Esophagus squamous epithelium (tissue), 4 donors: ENCODE measurements at regions not wholly inside any gene's neighbourhood (a gene's known extent, or its start where the extent isn't known, plus 50 kb on each side); places are given as distances from the start of the nearest gene placed in this dataset.

Experiments
- CTCF ChIP-seq, 6 experiments: fragments of 450-650 bp in 4 of 6; fragments of 200-600 bp in 2 of 6; sonication (generic) in 2 of 6; IDR thresholded peaks; one replicate each; pipeline ENCODE4 v1.5.1; 2016 to 2019; ENCODE audit warnings: antibody characterized with exemption in 6 of 6, mild to moderate bottlenecking in 4 of 6, moderate library complexity in 4 of 6
- POLR2A ChIP-seq, 4 donors: fragments of 450-650 bp; IDR thresholded peaks; one replicate each; pipeline ENCODE4 v1.6.1; 2017; ENCODE audit warnings: antibody characterized with exemption in 4 of 4, mild to moderate bottlenecking in 4 of 4, moderate library complexity in 3 of 4

- TF ChIP-seq POLR2A (IDR thresholded peaks at IDR 0.05) = no peak
- TF ChIP-seq CTCF (IDR thresholded peaks at IDR 0.05) = no peak
Observed at GRCh38 chr9:89788434-89788833, 183.6 kb downstream of the GADD45G start.
